GM12878 (cell line): ENCODE measurements at regions not wholly inside any gene's neighbourhood (a gene's known extent, or its start where the extent isn't known, plus 50 kb on each side); places are given as distances from the start of the nearest gene placed in this dataset.

Experiments used
- CTCF ChIP-seq, 3 experiments: IDR thresholded peaks in 2 of 3; conservative IDR thresholded peaks in 1 of 3; 2 replicates each; pipeline ENCODE4 v1.5.1; 2011; ENCODE audit warnings: low read depth in 3 of 3, low read length in 3 of 3, mild to moderate bottlenecking in 3 of 3, control low read depth in 2 of 3, moderate library complexity in 2 of 3, inconsistent platforms in 1 of 3, mixed read lengths in 1 of 3; ENCODE audit not compliant: control insufficient read depth in 2 of 3, insufficient read depth in 1 of 3; ENCODE audit errors: extremely low read depth in 1 of 3
- NFIC ChIP-seq: IDR thresholded peaks from 2 replicates; pipeline ENCODE4 v1.6.1; 2012; ENCODE audit warnings: low read depth, mild to moderate bottlenecking, inconsistent platforms, low read length, moderate library complexity
- NFYB ChIP-seq: IDR thresholded peaks from 2 replicates; pipeline ENCODE4 v1.6.1; 2011; ENCODE audit warnings: low read depth, mild to moderate bottlenecking, low read length, improper control_type of control experiment, moderate library complexity; ENCODE audit not compliant: insufficient read depth
- SMAD5 ChIP-seq: IDR thresholded peaks from 2 replicates; pipeline ENCODE4 v1.6.1; 2016; ENCODE audit warnings: antibody characterized with exemption, low read depth
- SP1 ChIP-seq: IDR thresholded peaks from one replicate; pipeline ENCODE4 v1.6.1; 2011; ENCODE audit warnings: low read depth, low read length
- SREBF2 ChIP-seq: IDR thresholded peaks from 2 replicates; pipeline ENCODE4 v1.6.1; 2012; ENCODE audit warnings: mild to moderate bottlenecking, low read length
- TAF1 ChIP-seq: IDR thresholded peaks from 2 replicates; pipeline ENCODE4 v1.6.1; 2011; ENCODE audit warnings: mild to moderate bottlenecking, low read depth, low read length, borderline replicate concordance
- TF ChIP-seq, protein P1 (sequence below): IDR thresholded peaks from 2 replicates; pipeline ENCODE4 v1.6.1; 2012; ENCODE audit warnings: low read depth, low read length, improper control_type of control experiment

DNA sequence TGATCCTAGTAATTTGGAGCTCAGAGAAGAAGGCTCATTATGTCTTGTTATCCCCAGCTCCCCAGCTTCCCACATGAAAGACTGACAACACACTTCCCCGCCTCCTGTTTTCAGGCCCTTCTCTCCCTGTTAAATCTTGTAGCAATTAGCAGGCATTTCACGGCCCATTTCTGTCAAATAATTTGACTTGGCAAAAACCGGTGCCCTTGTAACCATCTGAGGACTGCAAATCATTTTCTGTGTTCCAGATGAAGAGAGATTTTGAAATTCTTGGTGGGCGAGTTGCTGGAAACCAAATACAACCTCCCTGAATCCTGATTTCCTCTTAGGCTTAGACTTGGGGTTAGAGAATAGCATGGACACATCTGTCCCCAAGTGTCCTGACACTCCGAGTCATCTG, 109.7 kb downstream of the MSX2 start:
- TF ChIP-seq NFIC = no peak
- TF ChIP-seq, protein P1, sequence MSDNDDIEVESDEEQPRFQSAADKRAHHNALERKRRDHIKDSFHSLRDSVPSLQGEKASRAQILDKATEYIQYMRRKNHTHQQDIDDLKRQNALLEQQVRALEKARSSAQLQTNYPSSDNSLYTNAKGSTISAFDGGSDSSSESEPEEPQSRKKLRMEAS = no peak
- no peak for TF ChIP-seq TAF1
- TF ChIP-seq SREBF2 = no peak
- TF ChIP-seq NFYB = no peak
- no peak for TF ChIP-seq CTCF (IDR thresholded peaks at IDR 0.05 in 2 of 3, conservative IDR thresholded peaks at IDR 0.05 in 1 of 3; ENCODE audit: control insufficient read depth in 2 of 3, extremely low read depth in 1 of 3, insufficient read depth in 1 of 3, low read depth in 3 of 3, low read length in 3 of 3)
- TF ChIP-seq SP1 = no peak
- TF ChIP-seq SMAD5 = no peak
